AG04450 (cell line): ENCODE measurements at regions not wholly inside any gene's neighbourhood (a gene's known extent, or its start where the extent isn't known, plus 50 kb on each side); places are given as distances from the start of the nearest gene placed in this dataset.

Source experiments
- CTCF ChIA-PET: fragments of 300-600, 350-600 bp; formaldehyde crosslinking; extraction: SDS; loops from one replicate; lab custom pipeline; 2022; ENCODE audit warnings: antibody characterized with exemption, inconsistent platforms; lab: Charles Lee
- POLR2A ChIA-PET: fragments of 350-600 bp; formaldehyde crosslinking; extraction: SDS; loops from one replicate; lab custom pipeline; 2021; ENCODE audit warnings: antibody characterized with exemption, inconsistent platforms; lab: Yijun Ruan, JAX
- DNase-seq: peaks from one replicate; pipeline ENCODE4 v3.0.0-alpha.2; 2011; ENCODE audit warnings: low read depth, low spot score
- H3K27ac ChIP-seq: one replicate; pipeline ENCODE4 v1.5.1; 2012; ENCODE audit warnings: low read depth, low read length, control low read depth
- H3K27me3 ChIP-seq: one replicate; pipeline ENCODE4 v1.6.0; 2012; ENCODE audit warnings: low read length; ENCODE audit not compliant: control insufficient read depth, insufficient read depth
- H3K4me3 ChIP-seq: 2 replicates; pipeline ENCODE4 v1.5.1; 2011; ENCODE audit warnings: mild to moderate bottlenecking, low read depth, low read length, control low read depth
- H3K9me3 ChIP-seq: 2 replicates; pipeline ENCODE4 v1.5.1; 2012; ENCODE audit warnings: low read length; ENCODE audit not compliant: control insufficient read depth, insufficient read depth
- CTCF ChIP-seq: IDR thresholded peaks from 2 replicates; pipeline ENCODE4 v1.5.1; 2011; ENCODE audit warnings: low read depth, low read length, control low read depth, inconsistent platforms

- no peak for TF ChIP-seq CTCF
- no peaks in the 10 kb centered on the region for H3K9me3 ChIP-seq
- no peak overlapping the region for H3K27ac ChIP-seq
- ChIA-PET POLR2A (no interaction called here), CTCF (no interaction called here)
- no peak for DNase-seq
- no peaks in the 10 kb centered on the region for H3K27me3 ChIP-seq
- H3K4me3 ChIP-seq: no peak overlapping the region
Observed at GRCh38 chr16:64412578-64413280, 709.1 kb downstream of the CDH11 start.

GRCh38 chr16:64410306-64410705 is 711.6 kb downstream of the CDH11 start:
- DNase-seq: no peak
- Histone ChIP-seq H3K9me3 (no peaks in the 10 kb centered on the region), H3K4me3 (no peak overlapping the region), H3K27me3 (no peaks in the 10 kb centered on the region), H3K27ac (no peak overlapping the region)
- CTCF ChIA-PET: no interaction called here
- POLR2A ChIA-PET: no interaction called here
- TF ChIP-seq CTCF: no peak

- Histone ChIP-seq H3K27ac (no peak overlapping the region), H3K9me3 (no peaks in the 10 kb centered on the region), H3K4me3 (no peak overlapping the region), H3K27me3 (no peaks in the 10 kb centered on the region)
- no peak for DNase-seq
- CTCF ChIA-PET: no interaction called here
- TF ChIP-seq CTCF: no peak
- POLR2A ChIA-PET: no interaction called here
Observed at GRCh38 chr16:64409783-64410210, 712.1 kb downstream of the CDH11 start.

GRCh38 chr16:64408699-64409098 is 713.2 kb downstream of the CDH11 start:
- DNase-seq: no peak
- H3K9me3 ChIP-seq: no peaks in the 10 kb centered on the region
- ChIA-PET POLR2A (no interaction called here), CTCF (no interaction called here)
- no peaks in the 10 kb centered on the region for H3K27me3 ChIP-seq
- no peak overlapping the region for H3K4me3 ChIP-seq
- no peak overlapping the region for H3K27ac ChIP-seq
- no peak for TF ChIP-seq CTCF

- H3K27ac ChIP-seq: no peak overlapping the region
- CTCF ChIA-PET: no interaction called here
- POLR2A ChIA-PET: no interaction called here
- no peak for DNase-seq
- no peaks in the 10 kb centered on the region for H3K9me3 ChIP-seq
- H3K4me3 ChIP-seq: no peak overlapping the region
- H3K27me3 ChIP-seq: no peaks in the 10 kb centered on the region
- TF ChIP-seq CTCF: no peak
Observed at GRCh38 chr16:64406770-64407181, 715.1 kb downstream of the CDH11 start.
